ENCODE measurements at regions not wholly inside any gene's neighbourhood (a gene's known extent, or its start where the extent isn't known, plus 50 kb on each side); places are given as distances from the start of the nearest gene placed in this dataset.
"Not testable (repeated sequence)": the region's sequence is repeated elsewhere in the genome, so short reads cannot be mapped to it uniquely, and the experiment has no call there.

DNA sequence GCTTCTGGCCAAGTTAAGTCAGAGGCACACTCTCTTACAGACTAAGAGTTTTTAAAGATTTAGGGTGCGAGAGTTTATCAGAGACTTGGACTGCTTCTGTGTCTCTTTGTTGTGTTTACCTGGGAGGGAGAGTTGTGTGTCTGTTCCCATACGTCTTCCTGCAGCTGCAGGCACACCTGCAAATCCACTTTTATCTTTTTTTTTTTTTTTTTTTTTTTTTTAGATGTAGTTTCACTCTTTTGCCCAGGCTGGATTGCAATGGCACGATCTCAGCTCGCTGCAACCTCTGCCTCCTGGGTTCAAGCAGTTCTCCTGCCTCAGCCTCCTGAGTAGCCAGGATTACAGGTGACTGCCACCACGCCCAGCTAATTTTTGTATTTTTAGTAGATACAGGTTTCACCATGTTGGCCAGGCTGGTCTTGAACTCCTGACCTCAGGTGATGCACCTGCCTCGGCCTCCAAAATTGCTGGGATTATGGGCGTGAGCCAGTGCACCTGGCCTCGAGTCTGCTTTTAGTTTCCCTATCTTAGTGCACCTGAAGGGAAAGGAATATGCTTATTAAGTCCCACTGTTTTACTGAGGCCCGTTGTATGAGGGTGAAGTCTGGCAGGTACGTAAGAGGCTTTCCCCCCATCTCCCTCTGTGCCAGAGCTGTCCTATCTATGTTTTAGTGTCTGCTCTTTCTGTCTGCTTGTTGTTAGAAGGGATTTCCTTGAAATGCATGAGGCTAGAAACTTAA, 1488.0 kb downstream of the CDH11 start:
- H3K4me1 Mint-ChIP-seq, H3K27ac Mint-ChIP-seq, DNase-seq, H3K27me3 Mint-ChIP-seq, ATAC-seq, H3K36me3 Mint-ChIP-seq, POLR2A ChIA-PET, H3K4me3 Mint-ChIP-seq: not testable (repeated sequence)
- H3K9me3 Mint-ChIP-seq, result peaks cover 4 to 44% (median 16%) of the 10 kb centered on the region in 9 donors

DNA sequence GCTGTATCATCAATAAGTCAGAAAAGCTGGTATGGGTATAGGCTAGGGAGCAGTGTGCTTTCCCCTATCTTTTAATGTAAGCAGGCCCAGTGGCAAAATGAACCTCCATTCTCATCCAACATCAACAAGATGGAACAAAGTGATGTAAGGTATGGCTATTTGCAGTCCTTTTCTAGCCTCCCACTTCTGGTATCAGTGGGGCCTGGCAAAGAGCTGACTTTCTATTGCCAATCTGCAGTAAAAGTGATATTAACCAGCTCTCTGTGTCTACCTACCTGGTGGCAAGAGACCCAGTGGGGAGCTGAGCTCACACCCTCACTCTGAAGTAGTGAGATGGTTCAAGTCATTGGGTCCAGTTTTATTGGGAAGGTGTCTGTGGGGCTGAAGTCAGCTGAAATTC, 1492.6 kb downstream of the CDH11 start:
- Mint-ChIP-seq H3K27ac (no peak overlapping the region), H3K27me3 (no peaks in the 10 kb centered on the region), H3K4me3 (no peak overlapping the region), H3K9me3 (peaks cover 2 to 46% (median 8%) of the 10 kb centered on the region in 9 donors), H3K36me3 (peaks cover 0 to 9% (median 1%) of the 10 kb centered on the region in 3 donors), H3K4me1 (no peaks in the 10 kb centered on the region)
- POLR2A ChIA-PET, result no interaction called here
- ATAC-seq (no peak), DNase-seq (no peak)

DNA sequence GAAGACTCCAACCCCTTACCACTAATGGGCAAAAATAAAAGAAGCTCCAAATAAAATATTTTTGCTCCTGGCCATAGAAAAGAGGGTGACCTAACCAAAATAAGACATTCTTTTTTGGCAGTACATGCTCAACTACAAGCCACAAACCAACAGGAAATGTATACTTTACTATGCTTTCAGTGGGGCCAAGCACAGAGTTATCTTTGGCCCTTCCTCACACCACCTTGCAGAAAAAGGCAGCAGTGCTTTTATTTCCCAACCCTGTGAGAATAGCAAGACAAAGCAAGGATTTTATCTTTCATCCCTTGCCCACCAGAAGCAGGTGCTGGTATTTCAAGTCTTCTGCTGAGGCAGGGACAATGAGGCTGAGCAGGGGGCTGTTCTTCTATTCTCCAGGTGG, 1493.1 kb downstream of the CDH11 start:
- H3K36me3 Mint-ChIP-seq, result peaks cover 0 to 7% (median 0%) of the 10 kb centered on the region in 3 donors
- peaks cover 0 to 45% (median 8%) of the 10 kb centered on the region in 9 donors for H3K9me3 Mint-ChIP-seq
- no peak for ATAC-seq
- H3K4me3 Mint-ChIP-seq, result no peak overlapping the region
- no peak overlapping the region for H3K27ac Mint-ChIP-seq
- no peaks in the 10 kb centered on the region for H3K4me1 Mint-ChIP-seq
- DNase-seq, result no peak
- no peaks in the 10 kb centered on the region for H3K27me3 Mint-ChIP-seq
- POLR2A ChIA-PET, result no interaction called here

GRCh38 chr16:63625126-63625525, 1496.7 kb downstream of the CDH11 start:
- Mint-ChIP-seq H3K27me3 (no peaks in the 10 kb centered on the region), H3K4me3 (no peak overlapping the region), H3K9me3 (peaks cover 0 to 29% (median 4%) of the 10 kb centered on the region in 9 donors), H3K4me1 (no peaks in the 10 kb centered on the region), H3K27ac (no peak overlapping the region), H3K36me3 (peaks cover 0 to 7% (median 0%) of the 10 kb centered on the region in 3 donors)
- POLR2A ChIA-PET, result no interaction called here
- DNase-seq (no peak), ATAC-seq (no peak)

DNA sequence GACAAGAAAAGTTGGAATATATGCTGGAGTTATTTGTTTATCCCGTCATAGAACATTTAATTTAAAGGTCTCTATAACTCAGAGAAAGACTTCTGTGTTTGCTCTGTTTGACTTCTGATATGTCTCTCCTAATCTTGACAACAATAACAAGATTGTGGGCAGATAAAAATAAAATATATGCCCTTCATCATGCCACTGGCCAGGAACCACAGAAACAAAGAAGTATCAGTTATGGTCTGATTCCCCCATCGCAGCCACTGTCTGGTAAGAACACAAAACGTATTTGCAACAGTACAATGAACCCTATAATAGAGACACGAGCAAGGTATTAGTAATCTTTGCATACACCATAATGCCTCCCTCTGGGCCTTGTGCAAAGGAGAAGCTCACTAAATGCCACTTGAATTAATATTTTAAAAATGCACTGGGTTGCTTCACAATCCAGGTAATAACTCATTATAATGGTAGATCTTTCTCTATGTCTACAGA, 1498.3 kb downstream of the CDH11 start:
- H3K4me1 Mint-ChIP-seq, result no peaks in the 10 kb centered on the region

DNA sequence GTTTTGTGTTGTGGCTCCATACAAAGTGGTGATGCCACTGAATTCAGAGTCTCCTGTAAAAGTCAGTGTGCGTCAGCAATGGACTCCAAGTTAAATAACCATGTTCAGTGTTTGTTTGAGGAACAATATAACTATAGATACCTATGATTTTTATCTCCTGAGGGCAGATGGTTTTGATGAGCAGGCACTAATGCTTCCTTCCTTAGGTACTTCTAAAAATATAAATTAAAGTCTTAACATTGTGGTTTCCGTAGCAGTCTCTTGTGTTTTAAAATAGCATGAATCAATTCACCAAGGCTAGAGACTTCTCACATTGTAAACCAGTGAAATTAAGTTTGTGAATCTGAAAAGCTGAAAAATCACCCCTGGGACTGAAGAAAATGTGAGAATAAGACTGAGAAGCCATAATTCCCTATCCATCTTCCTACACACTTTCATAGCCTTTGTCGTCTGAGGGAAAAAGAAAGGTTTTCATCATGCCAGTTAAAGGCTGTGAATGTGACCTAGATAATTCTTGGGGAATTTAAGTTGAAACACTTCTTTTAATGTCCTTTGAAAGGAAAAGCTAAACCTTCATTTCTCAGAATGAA, 1502.9 kb downstream of the CDH11 start:
- Mint-ChIP-seq H3K36me3 (peaks cover 0 to 7% (median 0%) of the 10 kb centered on the region in 3 donors), H3K27me3 (peaks cover 0 to 2% (median 0%) of the 10 kb centered on the region in 5 donors), H3K4me3 (no peak overlapping the region), H3K4me1 (no peaks in the 10 kb centered on the region), H3K9me3 (peaks cover 0 to 34% (median 9%) of the 10 kb centered on the region in 9 donors), H3K27ac (no peak overlapping the region)
- POLR2A ChIA-PET, result no interaction called here
- no peak for ATAC-seq
- DNase-seq, result no peak

More for the DNA sequence above, 1498.3 kb downstream of the CDH11 start:
- Mint-ChIP-seq H3K27ac (no peak overlapping the region), H3K4me3 (no peak overlapping the region), H3K9me3 (peaks cover 0 to 24% (median 6%) of the 10 kb centered on the region in 9 donors), H3K36me3 (peaks cover 0 to 14% (median 0%) of the 10 kb centered on the region in 3 donors), H3K27me3 (no peaks in the 10 kb centered on the region)
- no peak for ATAC-seq
- DNase-seq, result no peak
- POLR2A ChIA-PET, result no interaction called here

- H3K27me3 Mint-ChIP-seq, result peaks cover 0 to 2% (median 0%) of the 10 kb centered on the region in 5 donors
- POLR2A ChIA-PET, result no interaction called here
- H3K36me3 Mint-ChIP-seq, result peaks cover 0 to 7% (median 0%) of the 10 kb centered on the region in 3 donors
- peaks cover 7 to 38% (median 17%) of the 10 kb centered on the region in 9 donors for H3K9me3 Mint-ChIP-seq
- no peaks in the 10 kb centered on the region for H3K4me1 Mint-ChIP-seq
- H3K4me3 Mint-ChIP-seq, result no peak overlapping the region
- no peak for DNase-seq
- H3K27ac Mint-ChIP-seq, result no peak overlapping the region
- no peak for ATAC-seq
Measured at GRCh38 chr16:63617990-63618763, 1503.7 kb downstream of the CDH11 start.

DNA sequence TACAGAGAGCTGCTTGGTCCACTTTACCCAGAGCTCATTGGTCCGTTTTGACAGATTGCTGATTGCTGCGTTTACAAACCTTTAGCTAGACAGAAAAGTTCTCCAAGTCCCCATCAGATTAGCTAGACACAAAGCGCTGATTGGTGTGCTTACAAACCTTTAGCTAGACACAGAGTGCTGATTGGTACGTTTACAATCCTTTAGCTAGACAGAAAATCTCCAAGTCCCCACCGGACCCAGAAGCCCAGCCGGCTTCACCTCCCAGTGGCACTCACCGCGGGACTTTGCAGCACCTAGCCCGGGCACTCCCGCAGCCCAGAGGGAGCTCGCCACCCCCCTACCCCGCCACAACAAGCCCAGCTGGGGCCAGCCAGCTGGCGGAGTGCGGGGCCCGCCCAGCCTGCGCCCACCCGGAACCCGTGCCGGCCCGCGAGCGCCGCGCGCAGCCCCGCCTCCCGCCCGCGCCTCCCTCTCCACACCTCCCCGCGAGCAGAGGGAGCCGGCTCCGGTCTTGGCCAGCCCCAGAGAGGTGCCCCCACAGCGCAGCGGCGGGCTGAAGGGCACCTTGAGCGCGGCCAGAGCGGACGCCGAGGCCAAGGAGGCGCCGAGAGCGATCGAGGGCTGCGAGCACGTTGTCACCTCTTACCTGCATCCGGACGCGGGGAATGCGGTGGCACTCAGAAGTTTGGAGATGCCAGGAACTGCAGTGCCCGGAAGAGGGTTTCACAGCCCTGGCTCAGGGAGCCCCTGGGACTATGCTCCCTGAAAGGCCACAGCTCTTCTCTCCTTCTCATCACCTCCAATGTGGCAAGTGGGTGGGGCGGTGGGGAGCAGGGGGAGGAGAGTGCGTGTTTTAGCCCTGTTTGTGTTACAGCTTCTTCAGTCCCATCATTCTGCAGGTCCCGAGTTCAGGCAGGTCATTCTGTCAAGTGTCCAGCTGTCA, 1504.5 kb downstream of the CDH11 start:
- DNase-seq, result no peak
- peaks cover 0 to 7% (median 0%) of the 10 kb centered on the region in 3 donors for H3K36me3 Mint-ChIP-seq
- peaks cover 0 to 2% (median 0%) of the 10 kb centered on the region in 5 donors for H3K27me3 Mint-ChIP-seq
- H3K9me3 Mint-ChIP-seq, result peaks cover 6 to 46% (median 24%) of the 10 kb centered on the region in 9 donors
- no peak overlapping the region for H3K27ac Mint-ChIP-seq
- POLR2A ChIA-PET, result no interaction called here
- no peak overlapping the region for H3K4me3 Mint-ChIP-seq
- H3K4me1 Mint-ChIP-seq, result no peaks in the 10 kb centered on the region
- ATAC-seq, result no peak

- DNase-seq (no peak), ATAC-seq (no peak)
- POLR2A ChIA-PET, result no interaction called here
- Mint-ChIP-seq H3K27ac (no peak overlapping the region), H3K4me3 (no peak overlapping the region), H3K9me3 (peaks cover 6 to 54% (median 26%) of the 10 kb centered on the region in 9 donors), H3K4me1 (no peaks in the 10 kb centered on the region), H3K27me3 (peaks cover 0 to 2% (median 0%) of the 10 kb centered on the region in 5 donors), H3K36me3 (peaks cover 0 to 8% (median 0%) of the 10 kb centered on the region in 3 donors)
Measured at GRCh38 chr16:63614429-63614828, 1507.4 kb downstream of the CDH11 start.

DNA sequence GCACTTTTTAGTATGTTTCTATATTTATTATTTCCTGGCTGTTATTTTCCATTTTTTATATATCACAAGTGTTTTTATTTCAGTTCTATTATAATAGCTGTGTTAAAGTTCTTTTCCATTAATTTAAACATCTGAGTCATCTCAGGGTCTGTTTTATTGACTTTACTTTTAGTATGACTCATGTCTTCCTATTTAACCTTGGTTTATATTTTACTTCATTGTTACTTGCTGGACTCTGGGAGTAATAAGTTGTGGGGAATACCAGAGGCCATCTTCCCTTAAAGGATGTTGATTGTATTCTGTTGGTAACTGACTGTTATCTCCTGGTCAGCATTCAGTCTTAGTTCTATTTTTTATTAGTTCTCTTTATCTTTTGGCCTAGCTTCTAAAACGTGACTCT, 1508.2 kb downstream of the CDH11 start:
- Mint-ChIP-seq H3K4me3 (no peak overlapping the region), H3K27ac (no peak overlapping the region), H3K4me1 (no peaks in the 10 kb centered on the region), H3K27me3 (peaks cover 0 to 2% (median 0%) of the 10 kb centered on the region in 5 donors), H3K36me3 (peaks cover 0 to 4% (median 0%) of the 10 kb centered on the region in 3 donors), H3K9me3 (peaks cover 8 to 51% (median 32%) of the 10 kb centered on the region in 9 donors)
- POLR2A ChIA-PET, result no interaction called here
- no peak for ATAC-seq
- no peak for DNase-seq

GRCh38 chr16:63612462-63613227, 1509.2 kb downstream of the CDH11 start:
- Mint-ChIP-seq H3K4me3 (no peak overlapping the region), H3K27me3 (peaks cover 0 to 2% (median 0%) of the 10 kb centered on the region in 5 donors), H3K9me3 (peaks cover 11 to 49% (median 33%) of the 10 kb centered on the region in 9 donors), H3K36me3 (peaks cover 0 to 3% (median 0%) of the 10 kb centered on the region in 3 donors), H3K4me1 (no peaks in the 10 kb centered on the region), H3K27ac (no peak overlapping the region)
- ATAC-seq, result no peak
- POLR2A ChIA-PET, result no interaction called here
- DNase-seq, result no peak
